Sigmoid colon (tissue), 6 donors: ENCODE measurements at regions not wholly inside any gene's neighbourhood (a gene's known extent, or its start where the extent isn't known, plus 50 kb on each side); places are given as distances from the start of the nearest gene placed in this dataset.

Experiments
- DNase-seq: peaks from one replicate; pipeline ENCODE4 v3.0.0-alpha.2; 2019
- H3K27ac ChIP-seq, 4 donors: fragments of 200-600 bp; sonication (generic); one replicate each; pipeline ENCODE4 v1.5.1; 2016 to 2019; ENCODE audit warnings: mild to moderate bottlenecking in 1 of 4
- H3K27me3 ChIP-seq, 3 donors: fragments of 200-600 bp; sonication (generic); one replicate each; pipeline ENCODE4 v1.5.1; 2019; ENCODE audit warnings: mild to moderate bottlenecking in 1 of 3
- H3K36me3 ChIP-seq, 4 donors: fragments of 200-600 bp; sonication (generic); one replicate each; pipeline ENCODE4 v1.5.1; 2016 to 2019
- H3K4me1 ChIP-seq, 4 donors: fragments of 200-600 bp; sonication (generic); one replicate each; pipeline ENCODE4 v1.5.1; 2017 to 2019
- H3K4me3 ChIP-seq, 4 donors: fragments of 200-600 bp; sonication (generic); one replicate each; pipeline ENCODE4 v1.5.1; 2017 to 2019; ENCODE audit warnings: mild to moderate bottlenecking in 2 of 4, moderate library complexity in 1 of 4
- H3K9me3 ChIP-seq, 4 donors: fragments of 200-600 bp in 3 of 4; sonication (generic) in 3 of 4; one replicate each; pipeline versions ENCODE4 v1.5.1 to v1.6.1; 2013 to 2019
- EP300 ChIP-seq, 4 donors: sonication (generic); formaldehyde crosslinking; IDR thresholded peaks; one replicate each; pipeline ENCODE4 v1.6.1; 2017; ENCODE audit warnings: antibody characterized with exemption in 4 of 4
- POLR2A ChIP-seq, 2 donors: fragments of 450-650 bp; IDR thresholded peaks; one replicate each; pipeline ENCODE4 v1.6.1; 2016; ENCODE audit warnings: antibody characterized with exemption in 2 of 2, mild to moderate bottlenecking in 2 of 2, moderate library complexity in 2 of 2
- POLR2AphosphoS5 ChIP-seq, 4 donors: sonication (generic); formaldehyde crosslinking; IDR thresholded peaks; one replicate each; pipeline ENCODE4 v1.6.1; 2017; ENCODE audit warnings: antibody characterized with exemption in 4 of 4
- WGBS, 2 donors: extraction: QIAGEN DNeasy Blood & Tissue Kit; methylation state at CpG; one replicate each; pipeline ENCODE4 v1.1.7; 2013; 5-methylcytosine and 5-hydroxymethylcytosine counted together
- intact Hi-C: fragments of 100-400 bp; cut with DNase I; formaldehyde crosslinking; loops from one replicate; pipeline ENCODE4 v1.15.1; 2023
- TF ChIP-seq, protein P1 (sequence below), 4 experiments: fragments of 450-650 bp in 3 of 4; fragments of 200-600 bp in 1 of 4; IDR thresholded peaks; one replicate each; pipeline ENCODE4 v1.5.1; 2016 to 2019; ENCODE audit warnings: antibody characterized with exemption in 4 of 4, mild to moderate bottlenecking in 3 of 4, moderate library complexity in 2 of 4
- donor health status: healthy with polysubstance abuse.
- donor health status: healthy.

DNA sequence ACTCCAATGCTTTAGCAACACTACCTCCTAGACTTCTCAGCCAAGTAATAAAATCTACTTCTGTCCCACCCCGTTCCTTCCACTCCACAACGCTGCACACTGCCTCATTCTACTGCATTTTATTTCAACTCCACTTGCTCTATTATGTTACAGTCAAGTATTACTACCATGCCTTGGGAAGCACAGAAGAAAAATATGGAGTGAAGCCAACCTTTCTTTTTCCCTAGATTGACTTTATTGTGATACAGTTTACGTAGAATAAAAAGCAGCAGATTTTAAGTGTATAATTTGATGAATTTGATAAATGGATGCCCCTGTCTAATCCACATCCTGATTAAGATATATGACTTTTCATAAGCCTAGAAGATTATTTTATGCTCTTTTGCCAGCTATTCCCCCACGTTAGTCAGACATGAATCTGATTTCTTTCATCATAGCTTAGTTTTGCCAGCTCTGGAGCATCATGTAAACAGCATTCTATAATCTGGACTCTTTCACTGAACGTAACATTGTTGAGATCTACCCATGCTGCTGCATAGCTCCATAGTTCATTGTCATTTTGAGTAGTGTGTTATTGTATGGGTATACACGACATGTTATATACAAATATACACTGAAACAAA lies 676.8 kb upstream of the RAB6C start:
- no peaks in the 10 kb centered on the region for H3K27me3 ChIP-seq
- H3K36me3 ChIP-seq: no peaks in the 10 kb centered on the region
- H3K4me1 ChIP-seq: peaks cover 0 to 35% (median 30%) of the 10 kb centered on the region in 4 donors
- intact Hi-C loops: no loop called here
- TF ChIP-seq EP300 (IDR thresholded peaks at IDR 0.05): peak in 1 of 4 donors; percentile 16
- no peak for TF ChIP-seq POLR2A (IDR thresholded peaks at IDR 0.05)
- TF ChIP-seq, protein P1, sequence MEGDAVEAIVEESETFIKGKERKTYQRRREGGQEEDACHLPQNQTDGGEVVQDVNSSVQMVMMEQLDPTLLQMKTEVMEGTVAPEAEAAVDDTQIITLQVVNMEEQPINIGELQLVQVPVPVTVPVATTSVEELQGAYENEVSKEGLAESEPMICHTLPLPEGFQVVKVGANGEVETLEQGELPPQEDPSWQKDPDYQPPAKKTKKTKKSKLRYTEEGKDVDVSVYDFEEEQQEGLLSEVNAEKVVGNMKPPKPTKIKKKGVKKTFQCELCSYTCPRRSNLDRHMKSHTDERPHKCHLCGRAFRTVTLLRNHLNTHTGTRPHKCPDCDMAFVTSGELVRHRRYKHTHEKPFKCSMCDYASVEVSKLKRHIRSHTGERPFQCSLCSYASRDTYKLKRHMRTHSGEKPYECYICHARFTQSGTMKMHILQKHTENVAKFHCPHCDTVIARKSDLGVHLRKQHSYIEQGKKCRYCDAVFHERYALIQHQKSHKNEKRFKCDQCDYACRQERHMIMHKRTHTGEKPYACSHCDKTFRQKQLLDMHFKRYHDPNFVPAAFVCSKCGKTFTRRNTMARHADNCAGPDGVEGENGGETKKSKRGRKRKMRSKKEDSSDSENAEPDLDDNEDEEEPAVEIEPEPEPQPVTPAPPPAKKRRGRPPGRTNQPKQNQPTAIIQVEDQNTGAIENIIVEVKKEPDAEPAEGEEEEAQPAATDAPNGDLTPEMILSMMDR (IDR thresholded peaks at IDR 0.05): no peak
- TF ChIP-seq POLR2AphosphoS5 (IDR thresholded peaks at IDR 0.05): peak in 3 of 4 donors; percentile 63 to 79 (median 64)
- H3K9me3 ChIP-seq: no peaks in the 10 kb centered on the region
- 66% methylated on average over 6 of the region's 6 CpGs for WGBS, 2 donors
- H3K27ac ChIP-seq: peak overlapping the region in 3 of 4 donors; percentile 69 to 79 (median 74)
- DNase-seq: no peak
- H3K4me3 ChIP-seq: no peak overlapping the region

- DNase-seq: no peak
- intact Hi-C loops: no loop called here
- H3K4me3 ChIP-seq: no peak overlapping the region
- H3K4me1 ChIP-seq: no peaks in the 10 kb centered on the region
- no peaks in the 10 kb centered on the region for H3K36me3 ChIP-seq
- no peak overlapping the region for H3K27ac ChIP-seq
- H3K27me3 ChIP-seq: no peaks in the 10 kb centered on the region
- WGBS, 2 donors: 78 to 87% methylated on average over 9 of the region's 9 CpGs
- H3K9me3 ChIP-seq: no peaks in the 10 kb centered on the region
- TF ChIP-seq, protein P1 (IDR thresholded peaks at IDR 0.05): no peak
- TF ChIP-seq EP300 (IDR thresholded peaks at IDR 0.05): no peak
- TF ChIP-seq POLR2AphosphoS5 (IDR thresholded peaks at IDR 0.05): no peak
- no peak for TF ChIP-seq POLR2A (IDR thresholded peaks at IDR 0.05)
Observed at GRCh38 chr2:129314120-129314519, 665.3 kb upstream of the RAB6C start.

GRCh38 chr2:129318581-129319421 lies 660.7 kb upstream of the RAB6C start:
- H3K4me1 ChIP-seq: no peaks in the 10 kb centered on the region
- intact Hi-C loops: no loop called here
- TF ChIP-seq, protein P1 (IDR thresholded peaks at IDR 0.05): no peak
- TF ChIP-seq EP300 (IDR thresholded peaks at IDR 0.05): no peak
- TF ChIP-seq POLR2A (IDR thresholded peaks at IDR 0.05): no peak
- no peak for TF ChIP-seq POLR2AphosphoS5 (IDR thresholded peaks at IDR 0.05)
- no peak overlapping the region for H3K27ac ChIP-seq
- H3K9me3 ChIP-seq: no peaks in the 10 kb centered on the region
- 84 to 85% methylated on average over 27 of the region's 27 CpGs for WGBS, 2 donors
- no peak for DNase-seq
- H3K4me3 ChIP-seq: no peak overlapping the region
- no peaks in the 10 kb centered on the region for H3K36me3 ChIP-seq
- no peaks in the 10 kb centered on the region for H3K27me3 ChIP-seq

DNA sequence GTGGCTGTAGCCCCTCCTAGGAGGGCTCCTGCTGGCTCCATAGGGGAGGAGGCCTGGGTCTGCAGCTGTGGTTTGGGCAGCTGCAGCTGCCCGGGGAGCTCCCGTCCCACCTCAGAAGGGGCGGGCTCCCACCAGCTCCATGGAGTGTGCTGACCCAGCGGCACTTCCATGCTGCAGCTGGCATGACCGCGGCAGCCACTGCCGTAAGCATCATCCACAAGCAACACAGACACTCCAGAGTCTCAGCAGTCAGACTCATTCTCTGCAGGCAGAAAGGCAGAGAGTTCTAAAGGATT lies 660.1 kb upstream of the RAB6C start:
- intact Hi-C loops: no loop called here
- WGBS, 2 donors: 89 to 91% methylated on average over 7 of the region's 7 CpGs
- no peak for DNase-seq

More for the DNA sequence above, 660.1 kb upstream of the RAB6C start:
- no peak overlapping the region for H3K4me3 ChIP-seq
- H3K27me3 ChIP-seq: no peaks in the 10 kb centered on the region
- H3K9me3 ChIP-seq: no peaks in the 10 kb centered on the region
- no peaks in the 10 kb centered on the region for H3K36me3 ChIP-seq
- H3K4me1 ChIP-seq: no peaks in the 10 kb centered on the region
- TF ChIP-seq EP300 (IDR thresholded peaks at IDR 0.05) (no peak), POLR2A (IDR thresholded peaks at IDR 0.05) (no peak)
- TF ChIP-seq, protein P1 (IDR thresholded peaks at IDR 0.05): no peak
- no peak overlapping the region for H3K27ac ChIP-seq
